Astrocyte (in vitro differentiated cells and primary cell): ENCODE measurements at regions not wholly inside any gene's neighbourhood (a gene's known extent, or its start where the extent isn't known, plus 50 kb on each side); places are given as distances from the start of the nearest gene placed in this dataset.

Experiments
- CTCF ChIP-seq: IDR thresholded peaks from 2 replicates; pipeline ENCODE4 v1.5.1; 2011; ENCODE audit warnings: low read depth, mild to moderate bottlenecking, inconsistent platforms, low read length, moderate library complexity; ENCODE audit not compliant: insufficient read depth
- EZH2 ChIP-seq: IDR thresholded peaks from 2 replicates; pipeline ENCODE4 v1.6.1; 2012; ENCODE audit warnings: mild to moderate bottlenecking, low read length, inconsistent platforms; ENCODE audit not compliant: insufficient read depth

GRCh38 chr6:48994811-48995210, 468.2 kb downstream of the MMUT start:
- TF ChIP-seq CTCF (no peak), EZH2 (no peak)
